Spleen (tissue), 11 donors: ENCODE measurements at regions not wholly inside any gene's neighbourhood (a gene's known extent, or its start where the extent isn't known, plus 50 kb on each side); places are given as distances from the start of the nearest gene placed in this dataset.

Experiments
- DNase-seq: peaks from one replicate; pipeline ENCODE4 v3.0.0-alpha.2; 2020
- H3K27ac ChIP-seq, 8 donors: fragments of 200-600 bp; sonication (generic) in 7 of 8; 1 replicate in 4 of 8; 2 replicates in 4 of 8; pipeline versions ENCODE4 v1.5.0 to v1.8.0; 2016 to 2021; ENCODE audit warnings: inconsistent platforms in 4 of 8, mild to moderate bottlenecking in 4 of 8, moderate library complexity in 1 of 8
- H3K27me3 ChIP-seq, 7 donors: fragments of 200-600 bp; sonication (generic) in 6 of 7; replicated peaks in 1 of 7; 1 replicate in 4 of 7; 2 replicates in 3 of 7; pipeline versions ENCODE4 v1.5.0 to v1.8.0; 2016 to 2021; ENCODE audit warnings: inconsistent platforms in 3 of 7, mild to moderate bottlenecking in 1 of 7
- H3K36me3 ChIP-seq, 6 donors: fragments of 200-600 bp; sonication (generic) in 5 of 6; 1 replicate in 4 of 6; 2 replicates in 2 of 6; pipeline versions ENCODE4 v1.5.0 to v1.8.0; 2016 to 2021; ENCODE audit warnings: inconsistent platforms in 2 of 6
- H3K4me1 ChIP-seq, 6 donors: fragments of 200-600 bp; sonication (generic) in 5 of 6; 1 replicate in 3 of 6; 2 replicates in 3 of 6; pipeline versions ENCODE4 v1.5.0 to v1.8.0; 2016 to 2021; ENCODE audit warnings: inconsistent platforms in 3 of 6
- H3K4me3 ChIP-seq, 8 donors: fragments of 200-600 bp; sonication (generic) in 7 of 8; 1 replicate in 4 of 8; 2 replicates in 4 of 8; pipeline versions ENCODE4 v1.5.0 to v1.8.0; 2016 to 2021; ENCODE audit warnings: inconsistent platforms in 4 of 8, mild to moderate bottlenecking in 4 of 8, moderate library complexity in 2 of 8
- H3K9me3 ChIP-seq, 8 donors: fragments of 200-600 bp; sonication (generic) in 7 of 8; 1 replicate in 4 of 8; 2 replicates in 4 of 8; pipeline versions ENCODE4 v1.5.0 to v1.8.0; 2016 to 2021; ENCODE audit warnings: inconsistent platforms in 4 of 8
- POLR2A ChIP-seq, 3 donors: fragments of 450-650 bp; IDR thresholded peaks; one replicate each; pipeline ENCODE4 v1.5.1; 2017; ENCODE audit warnings: antibody characterized with exemption in 3 of 3, mild to moderate bottlenecking in 1 of 3
- POLR2AphosphoS5 ChIP-seq, 3 donors: sonication (generic); formaldehyde crosslinking; IDR thresholded peaks; one replicate each; pipeline ENCODE4 v1.5.1; 2017; ENCODE audit warnings: antibody characterized with exemption in 3 of 3
- WGBS, 5 donors: extraction: QIAGEN DNeasy Blood & Tissue Kit in 3 of 5; methylation state at CpG; one replicate each; pipeline versions ENCODE4 v1.1.5 to v1.1.7; 2013 to 2018; 5-methylcytosine and 5-hydroxymethylcytosine counted together
- intact Hi-C: fragments of 100-400 bp; cut with DNase I; formaldehyde crosslinking; loops from one replicate; pipeline ENCODE4 v1.15.0; 2023; ENCODE audit warnings: low total_unique reads
- TF ChIP-seq, protein P1 (sequence below), 11 experiments: fragments of 200-600 bp in 7 of 11; fragments of 450-650 bp in 4 of 11; sonication (generic) in 4 of 11; IDR thresholded peaks in 8 of 11; conservative IDR thresholded peaks in 3 of 11; 1 replicate in 7 of 11; 2 replicates in 4 of 11; pipeline versions ENCODE4 v1.4.0 to v1.8.0; 2016 to 2021; ENCODE audit warnings: antibody characterized with exemption in 11 of 11, inconsistent platforms in 4 of 11, mild to moderate bottlenecking in 1 of 11
- donor health status: healthy with polysubstance abuse.
- donor health status: DM: no; HTN: no; CAD: no; lungs with moderate emphysema.
- donor health status: DM: no; HTN: no; CAD: no.
- donor health status: Bipolar disorder and iron deficiency.
- donor health status: healthy.
- donor health status: DM: no; HTN: no; CAD: no.
- donor health status: DM: yes; HTN: yes; CAD: no.

GRCh38 chr6:48564036-48564820 is 453.2 kb upstream of the PTCHD4 start:
- intact Hi-C loops, result no loop called here

GRCh38 chr6:48563433-48563832 is 452.4 kb upstream of the PTCHD4 start:
- no peak overlapping the region for H3K27ac ChIP-seq
- WGBS, 5 donors, result 85 to 97% (median 90%) methylated on average over 1 of the region's 1 CpG
- H3K4me3 ChIP-seq, result no peak overlapping the region
- intact Hi-C loops, result no loop called here
- peaks cover 0 to 5% (median 0%) of the 10 kb centered on the region in 8 donors for H3K9me3 ChIP-seq
- H3K27me3 ChIP-seq, result no peaks in the 10 kb centered on the region
- DNase-seq, result no peak
- no peaks in the 10 kb centered on the region for H3K4me1 ChIP-seq
- no peak for TF ChIP-seq POLR2A (IDR thresholded peaks at IDR 0.05)
- no peaks in the 10 kb centered on the region for H3K36me3 ChIP-seq

More at GRCh38 chr6:48564036-48564820, 453.2 kb upstream of the PTCHD4 start:
- H3K27me3 ChIP-seq, result no peaks in the 10 kb centered on the region
- H3K4me3 ChIP-seq, result no peak overlapping the region
- TF ChIP-seq, protein P1, sequence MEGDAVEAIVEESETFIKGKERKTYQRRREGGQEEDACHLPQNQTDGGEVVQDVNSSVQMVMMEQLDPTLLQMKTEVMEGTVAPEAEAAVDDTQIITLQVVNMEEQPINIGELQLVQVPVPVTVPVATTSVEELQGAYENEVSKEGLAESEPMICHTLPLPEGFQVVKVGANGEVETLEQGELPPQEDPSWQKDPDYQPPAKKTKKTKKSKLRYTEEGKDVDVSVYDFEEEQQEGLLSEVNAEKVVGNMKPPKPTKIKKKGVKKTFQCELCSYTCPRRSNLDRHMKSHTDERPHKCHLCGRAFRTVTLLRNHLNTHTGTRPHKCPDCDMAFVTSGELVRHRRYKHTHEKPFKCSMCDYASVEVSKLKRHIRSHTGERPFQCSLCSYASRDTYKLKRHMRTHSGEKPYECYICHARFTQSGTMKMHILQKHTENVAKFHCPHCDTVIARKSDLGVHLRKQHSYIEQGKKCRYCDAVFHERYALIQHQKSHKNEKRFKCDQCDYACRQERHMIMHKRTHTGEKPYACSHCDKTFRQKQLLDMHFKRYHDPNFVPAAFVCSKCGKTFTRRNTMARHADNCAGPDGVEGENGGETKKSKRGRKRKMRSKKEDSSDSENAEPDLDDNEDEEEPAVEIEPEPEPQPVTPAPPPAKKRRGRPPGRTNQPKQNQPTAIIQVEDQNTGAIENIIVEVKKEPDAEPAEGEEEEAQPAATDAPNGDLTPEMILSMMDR (IDR thresholded peaks at IDR 0.05 in 8 of 11, conservative IDR thresholded peaks at IDR 0.05 in 3 of 11), result no peak
- no peak for TF ChIP-seq POLR2AphosphoS5 (IDR thresholded peaks at IDR 0.05)
- no peak for DNase-seq
- no peak overlapping the region for H3K27ac ChIP-seq
- H3K9me3 ChIP-seq, result peaks cover 0 to 5% (median 0%) of the 10 kb centered on the region in 8 donors
- H3K36me3 ChIP-seq, result no peaks in the 10 kb centered on the region
- no peaks in the 10 kb centered on the region for H3K4me1 ChIP-seq
- 55 to 79% (median 65%) methylated on average over 3 of the region's 3 CpGs for WGBS, 5 donors

GRCh38 chr6:48560408-48560807 is 449.4 kb upstream of the PTCHD4 start:
- no peak overlapping the region for H3K4me3 ChIP-seq
- DNase-seq, result no peak
- H3K9me3 ChIP-seq, result peaks cover 0 to 5% (median under 1%) of the 10 kb centered on the region in 8 donors
- WGBS, 5 donors, result 70 to 88% (median 78%) methylated on average over 3 of the region's 3 CpGs
- no peaks in the 10 kb centered on the region for H3K4me1 ChIP-seq
- TF ChIP-seq, protein P1 (IDR thresholded peaks at IDR 0.05 in 8 of 11, conservative IDR thresholded peaks at IDR 0.05 in 3 of 11), result no peak
- TF ChIP-seq POLR2A (IDR thresholded peaks at IDR 0.05) (no peak), POLR2AphosphoS5 (IDR thresholded peaks at IDR 0.05) (no peak)
- H3K27me3 ChIP-seq, result no peaks in the 10 kb centered on the region
- intact Hi-C loops, result no loop called here
- no peak overlapping the region for H3K27ac ChIP-seq
- H3K36me3 ChIP-seq, result no peaks in the 10 kb centered on the region

GRCh38 chr6:48553467-48554189 is 442.6 kb upstream of the PTCHD4 start:
- H3K27ac ChIP-seq, result no peak overlapping the region
- no peaks in the 10 kb centered on the region for H3K27me3 ChIP-seq
- TF ChIP-seq POLR2A (IDR thresholded peaks at IDR 0.05) (no peak), POLR2AphosphoS5 (IDR thresholded peaks at IDR 0.05) (no peak)
- TF ChIP-seq, protein P1 (IDR thresholded peaks at IDR 0.05 in 8 of 11, conservative IDR thresholded peaks at IDR 0.05 in 3 of 11), result no peak
- H3K4me1 ChIP-seq, result no peaks in the 10 kb centered on the region
- peaks cover 0 to 15% (median 4%) of the 10 kb centered on the region in 8 donors for H3K9me3 ChIP-seq
- WGBS, 5 donors, result 93 to 100% (median 95%) methylated on average over 1 of the region's 1 CpG
- intact Hi-C loops, result no loop called here
- H3K4me3 ChIP-seq, result no peak overlapping the region
- H3K36me3 ChIP-seq, result no peaks in the 10 kb centered on the region
- DNase-seq, result no peak
